ENCODE measurements at regions not wholly inside any gene's neighbourhood (a gene's known extent, or its start where the extent isn't known, plus 50 kb on each side); places are given as distances from the start of the nearest gene placed in this dataset.

DNA sequence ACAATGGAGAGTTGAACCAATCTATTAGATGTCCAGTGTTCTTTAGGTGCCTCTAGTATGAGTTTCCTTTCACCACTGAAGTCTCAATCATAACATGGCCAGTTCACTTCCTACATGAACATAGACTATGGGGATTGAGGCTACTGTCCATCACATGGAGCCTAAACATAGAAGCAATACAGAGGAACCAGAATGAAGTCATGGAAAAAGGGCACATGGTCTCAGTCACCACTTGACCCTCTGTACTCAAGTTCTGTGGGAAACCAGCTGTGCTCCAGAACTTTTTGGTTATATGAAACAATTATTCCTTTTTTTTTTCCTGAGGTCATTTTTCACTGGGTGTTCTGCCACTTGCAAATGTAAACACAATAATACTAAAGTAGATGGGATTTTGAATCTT lies 762.5 kb downstream of the CBLN4 start:
- no peaks in the 10 kb centered on the region for H3K27me3 Mint-ChIP-seq
- H3K27ac Mint-ChIP-seq, result no peak overlapping the region
- no peaks in the 10 kb centered on the region for H3K36me3 Mint-ChIP-seq
- no peaks in the 10 kb centered on the region for H3K4me1 Mint-ChIP-seq
- peaks cover 8% of the 10 kb centered on the region for H3K9me3 Mint-ChIP-seq
- no peak overlapping the region for H3K4me3 Mint-ChIP-seq
- ATAC-seq, result no peak

DNA sequence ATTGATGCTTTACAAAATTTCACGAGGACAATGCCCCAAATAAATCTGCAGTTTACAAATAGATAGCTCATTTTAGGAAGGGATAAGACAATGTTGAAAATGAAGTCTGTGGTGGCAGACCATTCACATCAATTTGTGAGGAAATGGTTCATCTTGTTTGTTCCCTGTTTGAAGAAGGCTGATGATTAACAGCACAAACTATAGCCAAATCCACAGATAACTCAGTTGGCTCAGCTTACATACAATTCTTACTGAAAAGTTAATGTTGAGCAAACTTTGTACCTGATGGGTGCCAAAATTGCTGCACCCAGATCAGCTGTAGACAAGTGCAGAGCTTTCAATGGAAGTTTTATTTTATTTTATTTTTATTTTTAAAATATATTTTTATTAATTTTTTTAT lies 763.9 kb downstream of the DOK5 start:
- Mint-ChIP-seq H3K4me1 (no peaks in the 10 kb centered on the region), H3K27ac (no peak overlapping the region), H3K9me3 (no peaks in the 10 kb centered on the region), H3K27me3 (no peaks in the 10 kb centered on the region), H3K4me3 (no peak overlapping the region), H3K36me3 (no peaks in the 10 kb centered on the region)
- no peak for ATAC-seq

DNA sequence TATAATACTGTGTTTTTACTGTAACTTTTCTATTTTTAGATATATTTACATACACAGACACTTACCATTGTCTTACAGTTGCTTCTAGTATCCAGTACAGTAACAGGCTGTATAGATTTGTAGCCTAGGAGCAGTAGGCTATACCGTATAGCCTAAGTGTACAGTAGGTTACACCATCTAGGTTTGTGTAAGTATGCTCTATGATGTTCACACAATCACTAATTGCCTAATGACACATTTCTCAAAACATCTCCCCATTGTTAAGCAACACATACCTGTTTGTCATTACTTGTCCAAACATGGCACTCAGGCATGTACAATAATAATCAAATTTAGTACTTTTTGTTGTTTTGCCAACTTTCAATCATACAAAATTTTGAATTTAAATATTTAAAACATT lies 757.3 kb downstream of the DOK5 start:
- Mint-ChIP-seq H3K27ac (no peak overlapping the region), H3K27me3 (no peaks in the 10 kb centered on the region)
- ATAC-seq, result no peak

DNA sequence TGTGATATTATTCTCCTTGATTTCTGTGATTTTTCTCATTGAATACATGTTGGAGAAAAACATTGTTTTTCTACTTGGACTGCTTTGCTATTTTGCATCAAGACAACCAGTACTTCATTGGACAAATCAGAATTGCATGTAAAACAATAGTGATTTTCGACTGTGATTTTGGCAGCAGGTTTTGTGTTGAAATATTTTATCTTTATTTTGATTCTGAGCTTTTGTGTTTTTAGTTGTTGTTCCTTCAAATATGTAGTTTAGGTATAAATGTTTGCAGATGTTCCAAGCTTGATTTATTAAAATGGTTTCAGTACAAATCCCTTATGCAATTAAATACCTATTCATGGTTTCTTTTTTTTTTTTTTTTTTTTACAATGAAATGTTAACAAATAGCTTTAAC lies 754.1 kb downstream of the DOK5 start:
- ATAC-seq, result no peak
- Mint-ChIP-seq H3K27ac (no peak overlapping the region), H3K36me3 (no peaks in the 10 kb centered on the region), H3K4me3 (no peak overlapping the region), H3K27me3 (no peaks in the 10 kb centered on the region), H3K9me3 (peaks cover 3% of the 10 kb centered on the region), H3K4me1 (no peaks in the 10 kb centered on the region)

More for the DNA sequence above, 757.3 kb downstream of the DOK5 start:
- Mint-ChIP-seq H3K4me3 (no peak overlapping the region), H3K36me3 (no peaks in the 10 kb centered on the region), H3K9me3 (peaks cover 3% of the 10 kb centered on the region), H3K4me1 (no peaks in the 10 kb centered on the region)

DNA sequence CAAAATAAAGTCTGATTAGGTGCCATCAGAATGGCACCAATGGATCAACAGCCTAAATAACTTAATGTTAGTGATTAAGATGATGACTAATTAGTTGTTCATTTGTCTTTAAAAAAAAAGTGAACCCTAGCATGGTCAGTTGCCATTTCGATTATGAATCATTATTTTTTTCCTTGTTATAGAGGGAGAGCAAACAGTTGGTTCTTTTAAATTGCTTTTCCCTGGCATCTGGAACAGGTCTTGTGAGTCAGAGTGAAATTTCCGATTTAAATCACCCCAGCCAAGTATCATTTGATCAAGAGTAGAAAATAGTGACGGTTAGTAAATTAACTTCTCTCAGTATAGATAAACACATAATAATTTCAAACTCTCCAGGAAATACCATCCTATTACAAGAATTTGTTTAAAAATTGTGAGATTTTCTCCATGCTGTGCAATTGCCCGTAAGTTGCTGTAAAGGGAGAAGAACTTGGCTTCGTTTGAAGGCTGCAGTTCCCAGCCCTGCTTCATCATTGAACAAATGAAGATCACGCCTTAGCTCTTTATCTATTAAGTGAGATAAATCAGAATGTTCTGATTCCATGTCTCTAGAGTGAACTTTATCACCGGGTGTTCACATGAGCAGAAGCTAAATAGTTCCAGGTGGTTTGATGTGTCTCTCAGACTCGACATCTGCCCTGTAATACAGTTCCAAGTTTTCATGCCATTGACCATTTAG lies 741.3 kb downstream of the DOK5 start:
- H3K4me3 Mint-ChIP-seq, result no peak overlapping the region
- no peaks in the 10 kb centered on the region for H3K36me3 Mint-ChIP-seq
- no peaks in the 10 kb centered on the region for H3K27me3 Mint-ChIP-seq
- no peaks in the 10 kb centered on the region for H3K4me1 Mint-ChIP-seq
- H3K27ac Mint-ChIP-seq, result no peak overlapping the region
- ATAC-seq, result no peak
- H3K9me3 Mint-ChIP-seq, result peaks cover 7% of the 10 kb centered on the region

DNA sequence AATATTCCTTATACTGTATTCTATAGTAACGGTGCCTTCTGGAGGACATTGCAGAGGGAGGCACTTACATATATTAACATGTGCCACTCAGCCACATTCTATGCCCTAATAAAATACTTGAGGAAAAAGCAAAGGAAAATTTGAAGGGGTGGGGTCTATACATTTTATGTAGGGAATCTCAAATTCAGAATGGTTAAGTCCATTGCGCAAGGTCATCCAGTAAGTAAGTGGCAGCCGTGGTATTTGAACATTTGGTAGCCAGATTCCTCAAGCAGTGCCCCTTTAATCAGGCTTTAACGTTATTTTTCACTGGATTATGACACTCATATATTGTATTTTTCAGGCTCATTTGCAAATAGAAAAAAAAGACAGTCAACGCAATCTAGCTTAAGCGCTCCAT lies 738.3 kb downstream of the DOK5 start:
- Mint-ChIP-seq H3K4me3 (no peak overlapping the region), H3K4me1 (no peaks in the 10 kb centered on the region), H3K36me3 (no peaks in the 10 kb centered on the region), H3K9me3 (peaks cover 8% of the 10 kb centered on the region), H3K27ac (no peak overlapping the region), H3K27me3 (no peaks in the 10 kb centered on the region)
- ATAC-seq, result no peak

DNA sequence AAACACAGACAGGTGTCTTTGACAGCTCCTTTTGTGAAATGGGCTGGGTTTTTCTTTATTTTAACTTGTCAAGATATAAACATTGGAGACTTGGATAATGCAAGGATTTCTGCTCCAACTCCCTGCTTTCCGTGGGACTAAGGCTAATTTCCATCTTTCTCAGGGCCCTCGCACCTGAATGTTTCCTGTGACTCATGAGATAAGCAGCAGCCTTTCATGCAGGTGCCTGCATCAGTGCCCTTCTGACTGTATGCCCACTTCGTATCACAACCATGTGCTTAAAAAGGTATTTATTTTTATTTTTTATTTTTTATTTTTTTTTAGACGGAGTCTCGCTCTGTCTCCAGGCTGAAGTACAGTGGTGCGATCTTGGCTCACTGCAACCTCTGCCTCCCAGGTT lies 736.1 kb downstream of the DOK5 start:
- H3K36me3 Mint-ChIP-seq, result no peaks in the 10 kb centered on the region
- H3K27me3 Mint-ChIP-seq, result no peaks in the 10 kb centered on the region
- no peaks in the 10 kb centered on the region for H3K4me1 Mint-ChIP-seq
- H3K4me3 Mint-ChIP-seq, result no peak overlapping the region
- peaks cover 8% of the 10 kb centered on the region for H3K9me3 Mint-ChIP-seq
- no peak for ATAC-seq
- H3K27ac Mint-ChIP-seq, result no peak overlapping the region

DNA sequence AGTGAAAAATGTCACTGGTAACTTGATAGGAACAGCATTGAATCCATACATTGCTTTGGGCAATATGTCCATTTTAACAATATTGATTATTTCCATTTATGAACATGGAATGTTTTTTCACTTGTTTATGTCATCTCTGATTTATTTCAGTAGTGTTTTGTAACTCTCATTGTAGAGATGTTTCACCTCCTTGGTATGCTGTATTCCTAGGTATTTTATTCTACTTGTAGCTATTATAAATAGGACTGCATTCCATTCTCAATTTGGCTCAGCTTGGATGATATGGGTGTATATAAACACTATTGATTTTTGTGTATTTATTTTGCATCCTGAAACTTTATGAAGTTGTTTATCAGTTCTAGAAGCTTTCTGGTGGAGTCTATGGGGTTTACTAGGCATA lies 730.3 kb downstream of the DOK5 start:
- no peaks in the 10 kb centered on the region for H3K4me1 Mint-ChIP-seq
- H3K27me3 Mint-ChIP-seq, result no peaks in the 10 kb centered on the region
- peaks cover 9% of the 10 kb centered on the region for H3K9me3 Mint-ChIP-seq
- no peak for ATAC-seq
- no peak overlapping the region for H3K27ac Mint-ChIP-seq
- no peaks in the 10 kb centered on the region for H3K36me3 Mint-ChIP-seq
- no peak overlapping the region for H3K4me3 Mint-ChIP-seq

DNA sequence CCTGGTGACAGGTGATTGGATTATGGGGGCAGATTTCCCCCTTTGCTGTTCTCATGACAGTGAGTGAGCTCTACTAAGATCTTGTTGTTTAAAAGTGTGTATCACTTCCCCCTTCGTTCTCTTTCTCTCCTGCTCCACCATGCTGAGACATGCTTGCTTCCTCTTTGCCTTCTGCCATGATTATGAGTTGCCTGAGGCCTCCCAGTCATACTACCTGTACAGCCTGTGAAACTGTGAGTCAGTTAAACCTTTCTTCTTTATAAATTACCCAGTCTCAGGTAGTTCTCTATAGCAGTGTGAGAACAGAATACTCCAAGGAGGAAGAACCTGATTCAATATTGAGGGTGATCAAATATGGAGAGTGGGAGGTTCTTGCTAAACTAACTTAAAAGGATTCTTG lies 724.9 kb downstream of the DOK5 start:
- Mint-ChIP-seq H3K4me3 (no peak overlapping the region), H3K4me1 (no peaks in the 10 kb centered on the region), H3K9me3 (peaks cover 9% of the 10 kb centered on the region), H3K36me3 (no peaks in the 10 kb centered on the region), H3K27me3 (no peaks in the 10 kb centered on the region), H3K27ac (no peak overlapping the region)
- ATAC-seq, result no peak

DNA sequence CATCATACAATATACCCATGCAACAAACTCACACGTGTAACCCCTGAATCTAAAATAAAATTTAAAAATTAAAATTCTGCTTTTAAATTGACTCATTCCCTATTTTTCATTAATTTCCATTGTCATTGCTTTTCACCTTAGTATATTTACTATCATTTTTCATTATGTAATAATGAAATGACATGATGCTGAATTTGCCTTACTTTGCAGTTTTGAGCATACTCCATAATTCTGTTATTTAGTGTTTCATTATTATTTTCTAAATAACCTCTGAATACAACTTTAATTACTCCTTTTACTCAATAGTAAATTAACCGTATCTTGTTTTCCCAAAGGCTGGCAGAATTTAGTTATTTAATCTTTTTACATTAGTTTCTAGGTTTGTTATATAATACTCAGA lies 719.6 kb downstream of the DOK5 start:
- H3K4me1 Mint-ChIP-seq, result no peaks in the 10 kb centered on the region
- no peak overlapping the region for H3K4me3 Mint-ChIP-seq
- no peaks in the 10 kb centered on the region for H3K27me3 Mint-ChIP-seq
- H3K9me3 Mint-ChIP-seq, result peaks cover 14% of the 10 kb centered on the region
- ATAC-seq, result no peak
- no peaks in the 10 kb centered on the region for H3K36me3 Mint-ChIP-seq
- no peak overlapping the region for H3K27ac Mint-ChIP-seq

DNA sequence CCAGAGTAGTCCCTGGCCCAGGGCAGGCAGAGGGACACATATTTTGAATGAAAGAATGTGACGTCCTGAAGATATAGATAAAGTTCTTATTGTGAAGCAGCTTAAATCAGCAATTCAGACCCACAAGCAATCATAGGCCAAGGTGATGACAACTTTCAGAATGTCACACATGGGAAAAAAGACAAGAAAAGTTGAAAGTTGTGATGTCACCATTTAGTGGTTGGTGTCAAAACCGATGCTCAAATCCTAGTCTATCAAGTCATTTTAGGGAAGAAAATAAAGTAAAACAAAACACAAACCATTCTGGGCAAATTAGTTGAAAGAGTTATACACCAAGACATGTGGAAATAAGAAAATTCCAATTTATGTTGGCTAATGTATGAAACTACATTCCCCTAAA lies 710.8 kb downstream of the DOK5 start:
- Mint-ChIP-seq H3K27ac (no peak overlapping the region), H3K27me3 (no peaks in the 10 kb centered on the region), H3K9me3 (peaks cover 22% of the 10 kb centered on the region), H3K4me3 (no peak overlapping the region), H3K4me1 (no peaks in the 10 kb centered on the region), H3K36me3 (no peaks in the 10 kb centered on the region)
- no peak for ATAC-seq

DNA sequence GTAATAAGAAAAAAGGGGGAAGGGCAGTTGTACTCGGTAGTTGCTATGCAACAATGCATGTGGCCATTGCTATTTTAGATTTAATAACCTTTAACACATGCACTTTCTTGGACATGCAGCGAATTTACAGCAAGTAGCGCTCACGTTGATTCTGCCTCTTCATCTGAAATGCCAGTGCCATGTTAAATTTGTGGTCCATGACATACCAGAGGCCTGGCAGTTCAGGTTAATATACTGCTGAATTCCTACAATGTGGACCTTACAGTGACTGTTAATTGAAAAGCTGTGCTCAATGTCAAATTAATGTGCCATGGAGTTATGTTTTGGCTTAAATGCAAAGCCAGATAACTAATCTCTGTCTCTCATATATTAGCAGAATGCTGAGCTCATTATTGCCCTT lies 699.7 kb downstream of the DOK5 start:
- H3K4me3 Mint-ChIP-seq, result no peak overlapping the region
- ATAC-seq, result no peak

DNA sequence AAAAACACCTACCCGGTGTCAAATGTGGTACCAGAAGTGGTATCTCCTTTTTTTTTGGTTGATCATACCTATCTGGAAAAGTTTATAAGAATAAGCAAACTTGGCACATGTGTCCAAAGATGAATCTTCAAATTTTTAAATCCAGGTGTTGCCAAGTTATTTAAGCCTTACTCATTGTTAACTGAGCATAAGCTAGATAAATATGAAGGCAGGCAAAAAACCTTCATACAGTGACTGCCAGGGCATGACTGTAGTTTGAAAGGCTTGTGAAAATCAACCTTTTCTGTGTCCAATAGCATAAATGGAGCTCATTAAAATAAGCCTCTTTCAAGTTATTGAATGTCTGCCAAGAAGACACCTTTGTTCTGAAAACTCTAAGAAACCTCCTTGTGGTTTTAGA lies 699.2 kb downstream of the DOK5 start:
- Mint-ChIP-seq H3K36me3 (no peaks in the 10 kb centered on the region), H3K4me1 (no peaks in the 10 kb centered on the region), H3K9me3 (peaks cover 3% of the 10 kb centered on the region), H3K27me3 (no peaks in the 10 kb centered on the region), H3K27ac (no peak overlapping the region), H3K4me3 (no peak overlapping the region)
- ATAC-seq, result no peak

More for the DNA sequence above, 699.7 kb downstream of the DOK5 start:
- Mint-ChIP-seq H3K27me3 (no peaks in the 10 kb centered on the region), H3K9me3 (peaks cover 6% of the 10 kb centered on the region), H3K36me3 (no peaks in the 10 kb centered on the region), H3K27ac (no peak overlapping the region), H3K4me1 (no peaks in the 10 kb centered on the region)

DNA sequence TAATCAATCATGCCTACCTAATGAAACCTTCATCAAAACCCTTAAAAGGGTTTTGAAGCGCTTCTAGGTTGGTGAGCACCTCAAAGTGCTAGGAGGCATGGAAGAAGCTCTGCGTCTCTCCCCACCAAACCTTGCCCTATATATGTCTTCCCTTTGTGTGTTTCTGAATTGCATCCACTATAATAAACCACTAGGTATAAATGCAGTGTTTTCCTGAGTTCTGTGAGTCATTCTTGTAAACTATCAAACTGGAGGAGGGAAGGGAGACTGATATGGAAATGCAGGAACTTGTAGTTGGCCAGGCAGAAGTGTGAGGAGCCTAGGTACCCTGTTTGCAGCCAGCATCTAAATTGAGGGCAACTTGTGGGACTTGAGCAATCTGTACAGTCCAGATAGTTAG lies 698.8 kb downstream of the DOK5 start:
- ATAC-seq, result no peak
- Mint-ChIP-seq H3K4me1 (no peaks in the 10 kb centered on the region), H3K27ac (no peak overlapping the region), H3K4me3 (no peak overlapping the region), H3K36me3 (no peaks in the 10 kb centered on the region), H3K9me3 (peaks cover 3% of the 10 kb centered on the region), H3K27me3 (no peaks in the 10 kb centered on the region)

DNA sequence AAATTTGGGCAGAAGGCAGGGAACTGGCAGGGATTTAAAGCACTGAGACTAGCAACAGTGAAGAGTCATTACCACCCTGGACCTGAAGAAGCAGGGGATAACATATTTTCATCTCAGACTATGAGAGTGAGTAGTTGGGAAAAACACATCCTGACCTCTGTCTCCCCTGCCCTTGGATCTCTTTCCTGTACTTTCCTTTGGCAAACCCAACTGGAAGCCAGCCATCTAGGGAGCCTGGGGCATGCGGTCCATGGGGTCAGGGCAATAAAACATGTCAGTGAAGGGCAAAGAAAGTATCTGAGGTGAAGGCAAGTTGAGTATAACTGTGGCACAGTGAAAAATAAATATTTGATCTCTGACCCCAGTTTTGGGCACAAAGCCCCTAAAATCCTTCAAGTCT lies 698.2 kb downstream of the DOK5 start:
- peaks cover 3% of the 10 kb centered on the region for H3K9me3 Mint-ChIP-seq

DNA sequence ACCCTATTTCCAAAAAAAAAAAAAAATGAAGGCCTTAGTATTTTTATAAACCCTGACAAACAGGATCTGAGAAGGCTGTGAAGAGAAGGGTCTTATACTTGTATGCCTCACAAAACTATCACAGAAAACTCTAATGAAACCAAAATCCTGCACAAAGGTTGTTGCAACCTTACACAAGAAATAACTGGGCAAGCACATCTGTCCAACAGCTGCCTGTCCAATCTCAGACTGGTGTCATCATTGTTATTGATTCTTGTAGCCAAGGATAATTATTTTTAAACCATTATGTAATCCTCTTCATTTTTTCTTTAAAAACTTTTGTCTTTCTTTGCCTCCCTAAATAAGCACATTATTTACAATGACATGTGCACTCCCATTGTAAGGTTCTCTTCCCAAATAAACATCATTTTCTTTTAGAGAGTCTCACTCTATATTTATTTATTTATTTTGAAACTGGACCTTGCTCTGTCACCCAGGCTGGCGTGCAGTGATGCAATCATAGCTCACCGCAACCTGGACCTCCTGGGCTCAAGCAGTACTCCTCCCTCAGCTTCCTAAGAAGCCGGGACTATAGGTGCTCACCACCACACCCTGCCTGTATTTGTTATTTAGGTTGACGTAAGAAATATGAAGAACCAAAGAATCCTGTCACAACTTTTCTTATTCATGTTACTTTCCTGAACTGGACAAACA lies 697.1 kb downstream of the DOK5 start:
- Mint-ChIP-seq H3K4me1 (no peaks in the 10 kb centered on the region), H3K4me3 (no peak overlapping the region), H3K36me3 (no peaks in the 10 kb centered on the region), H3K27me3 (no peaks in the 10 kb centered on the region), H3K9me3 (peaks cover 3% of the 10 kb centered on the region), H3K27ac (no peak overlapping the region)
- no peak for ATAC-seq

More for the DNA sequence above, 698.2 kb downstream of the DOK5 start:
- H3K36me3 Mint-ChIP-seq, result no peaks in the 10 kb centered on the region
- no peak overlapping the region for H3K4me3 Mint-ChIP-seq
- no peak overlapping the region for H3K27ac Mint-ChIP-seq
- no peaks in the 10 kb centered on the region for H3K4me1 Mint-ChIP-seq
- no peaks in the 10 kb centered on the region for H3K27me3 Mint-ChIP-seq
- ATAC-seq, result no peak

Measured in stimulated activated memory B cell treated with anti-CD40 and anti-IgM and Interleukin-4, amounts not matched to agents 10 μg/mL and 1 μg/mL and 100 μg/mL, for 72 hours (primary cell).